ENCODE measurements at regions not wholly inside any gene's neighbourhood (a gene's known extent, or its start where the extent isn't known, plus 50 kb on each side); places are given as distances from the start of the nearest gene placed in this dataset.

GRCh38 chr22:27575348-27575747 lies 226.2 kb downstream of the MN1 start:
- no peak for TF ChIP-seq GATA3 (IDR thresholded peaks at IDR 0.05; ENCODE audit: low read depth, low read length)
- TF ChIP-seq GATA2 (IDR thresholded peaks at IDR 0.05; ENCODE audit: low read depth, low read length), result no peak
